ENCODE measurements at regions not wholly inside any gene's neighbourhood (a gene's known extent, or its start where the extent isn't known, plus 50 kb on each side); places are given as distances from the start of the nearest gene placed in this dataset.

DNA sequence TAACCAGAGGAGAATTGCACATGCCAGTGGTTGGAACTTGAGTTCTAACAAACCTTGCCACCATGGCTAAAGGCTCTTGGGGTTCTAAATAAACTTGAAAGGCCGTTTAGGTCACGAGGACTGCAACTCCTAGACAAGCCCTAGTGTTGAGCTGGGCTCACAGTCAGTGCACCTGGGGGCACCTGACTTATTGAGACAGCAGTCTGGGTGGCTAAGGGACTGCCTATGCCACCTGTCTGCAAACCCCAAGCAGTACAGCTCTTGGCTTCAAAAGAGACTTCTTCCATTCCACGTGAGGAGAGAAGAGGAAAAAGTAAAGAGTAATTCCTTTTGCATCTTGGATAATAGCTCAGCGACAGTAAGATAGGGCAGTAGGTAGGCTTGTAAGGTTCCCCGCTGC is 765.6 kb upstream of the FOXG1 start:
- no peak overlapping the region for H3K18ac ChIP-seq (ENCODE audit: low read depth, low read length)
- H3K4me3 ChIP-seq (ENCODE audit: insufficient read depth, low read depth, low read length) = no peak overlapping the region
- 8% methylated on average over 2 of the region's 5 CpGs; no CpG with 5 or more reads in 1 of the 2 experiments for WGBS, 2 experiments (ENCODE audit: extremely low coverage in 2 of 2, insufficient read length in 1 of 2)
- TF ChIP-seq CHD1 (IDR thresholded peaks at IDR 0.05; ENCODE audit: low read depth, low read length) = no peak
- TF ChIP-seq MAZ (IDR thresholded peaks at IDR 0.05; ENCODE audit: borderline replicate concordance, low read depth, low read length) = no peak
- no peak for TF ChIP-seq CEBPB (IDR thresholded peaks at IDR 0.05; ENCODE audit: low read depth, low read length)
- TF ChIP-seq, protein P1, sequence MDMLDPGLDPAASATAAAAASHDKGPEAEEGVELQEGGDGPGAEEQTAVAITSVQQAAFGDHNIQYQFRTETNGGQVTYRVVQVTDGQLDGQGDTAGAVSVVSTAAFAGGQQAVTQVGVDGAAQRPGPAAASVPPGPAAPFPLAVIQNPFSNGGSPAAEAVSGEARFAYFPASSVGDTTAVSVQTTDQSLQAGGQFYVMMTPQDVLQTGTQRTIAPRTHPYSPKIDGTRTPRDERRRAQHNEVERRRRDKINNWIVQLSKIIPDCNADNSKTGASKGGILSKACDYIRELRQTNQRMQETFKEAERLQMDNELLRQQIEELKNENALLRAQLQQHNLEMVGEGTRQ (IDR thresholded peaks at IDR 0.05; ENCODE audit: low read depth, low read length) = no peak
- TF ChIP-seq SMC3 (IDR thresholded peaks at IDR 0.05; ENCODE audit: low read depth, low read length) = no peak
- no peak for TF ChIP-seq BHLHE40 (IDR thresholded peaks at IDR 0.05; ENCODE audit: low read depth, low read length)
- no peak for TF ChIP-seq RFX5 (IDR thresholded peaks at IDR 0.05; ENCODE audit: low read depth, low read length)
- no peak for TF ChIP-seq RCOR1 (IDR thresholded peaks at IDR 0.05; ENCODE audit: insufficient replicate concordance, low read length)
- TF ChIP-seq, protein P2, sequence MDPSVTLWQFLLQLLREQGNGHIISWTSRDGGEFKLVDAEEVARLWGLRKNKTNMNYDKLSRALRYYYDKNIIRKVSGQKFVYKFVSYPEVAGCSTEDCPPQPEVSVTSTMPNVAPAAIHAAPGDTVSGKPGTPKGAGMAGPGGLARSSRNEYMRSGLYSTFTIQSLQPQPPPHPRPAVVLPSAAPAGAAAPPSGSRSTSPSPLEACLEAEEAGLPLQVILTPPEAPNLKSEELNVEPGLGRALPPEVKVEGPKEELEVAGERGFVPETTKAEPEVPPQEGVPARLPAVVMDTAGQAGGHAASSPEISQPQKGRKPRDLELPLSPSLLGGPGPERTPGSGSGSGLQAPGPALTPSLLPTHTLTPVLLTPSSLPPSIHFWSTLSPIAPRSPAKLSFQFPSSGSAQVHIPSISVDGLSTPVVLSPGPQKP (IDR thresholded peaks at IDR 0.05; ENCODE audit: borderline replicate concordance, low read depth, low read length) = no peak
- no peak for TF ChIP-seq FOS (IDR thresholded peaks at IDR 0.05; ENCODE audit: low read depth, low read length)
- no peak for TF ChIP-seq MXI1 (IDR thresholded peaks at IDR 0.05; ENCODE audit: borderline replicate concordance, low read depth, low read length)
- no peak for TF ChIP-seq MAFK (IDR thresholded peaks at IDR 0.05; ENCODE audit: low read depth, low read length)
- no peak for TF ChIP-seq NFE2L2 (IDR thresholded peaks at IDR 0.05; ENCODE audit: low read depth, low read length)
- TF ChIP-seq POLR2A (IDR thresholded peaks at IDR 0.05; ENCODE audit: low read depth, low read length) = no peak
- TF ChIP-seq, protein P3, sequence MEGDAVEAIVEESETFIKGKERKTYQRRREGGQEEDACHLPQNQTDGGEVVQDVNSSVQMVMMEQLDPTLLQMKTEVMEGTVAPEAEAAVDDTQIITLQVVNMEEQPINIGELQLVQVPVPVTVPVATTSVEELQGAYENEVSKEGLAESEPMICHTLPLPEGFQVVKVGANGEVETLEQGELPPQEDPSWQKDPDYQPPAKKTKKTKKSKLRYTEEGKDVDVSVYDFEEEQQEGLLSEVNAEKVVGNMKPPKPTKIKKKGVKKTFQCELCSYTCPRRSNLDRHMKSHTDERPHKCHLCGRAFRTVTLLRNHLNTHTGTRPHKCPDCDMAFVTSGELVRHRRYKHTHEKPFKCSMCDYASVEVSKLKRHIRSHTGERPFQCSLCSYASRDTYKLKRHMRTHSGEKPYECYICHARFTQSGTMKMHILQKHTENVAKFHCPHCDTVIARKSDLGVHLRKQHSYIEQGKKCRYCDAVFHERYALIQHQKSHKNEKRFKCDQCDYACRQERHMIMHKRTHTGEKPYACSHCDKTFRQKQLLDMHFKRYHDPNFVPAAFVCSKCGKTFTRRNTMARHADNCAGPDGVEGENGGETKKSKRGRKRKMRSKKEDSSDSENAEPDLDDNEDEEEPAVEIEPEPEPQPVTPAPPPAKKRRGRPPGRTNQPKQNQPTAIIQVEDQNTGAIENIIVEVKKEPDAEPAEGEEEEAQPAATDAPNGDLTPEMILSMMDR (conservative IDR thresholded peaks at IDR 0.05; ENCODE audit: low read depth, low read length) = no peak
- no peak for TF ChIP-seq RAD21 (IDR thresholded peaks at IDR 0.05; ENCODE audit: low read length)
- H3K4me2 ChIP-seq (ENCODE audit: low read depth, low read length) = no peak overlapping the region
- no peak overlapping the region for H3K4ac ChIP-seq (ENCODE audit: low read depth, low read length)
- H4K5ac ChIP-seq (ENCODE audit: low read depth, low read length) = no peak overlapping the region
- H3K9ac ChIP-seq (ENCODE audit: low read depth, low read length) = no peak overlapping the region
- no peak overlapping the region for H2AK5ac ChIP-seq (ENCODE audit: low read depth, low read length)
- no peaks in the 10 kb centered on the region for H3K36me3 ChIP-seq (ENCODE audit: control insufficient read depth, insufficient read depth, low read length)
- no peak overlapping the region for H2BK5ac ChIP-seq (ENCODE audit: low read depth, low read length, poor library complexity, severe bottlenecking)
- no peak overlapping the region for H4K91ac ChIP-seq (ENCODE audit: insufficient read depth, low read depth, low read length)
- no TSS peak for BruUV-seq (replicated peaks)
- dilution Hi-C loops (cut with HindIII; ENCODE audit: low sequenced_read_pairs, unreplicated experiment) (no loop called here), intact Hi-C loops (cut with micrococcal nuclease) (no loop called here), in situ Hi-C loops (cut with MboI; ENCODE audit: low sequenced_read_pairs) (no loop called here)
- no peak overlapping the region for H2AFZ ChIP-seq (replicated peaks; ENCODE audit: low read length, poor library complexity)
- DNase-seq (no peak), ATAC-seq (ENCODE audit: low read depth) (no peak)
- H3K27ac ChIP-seq (ENCODE audit: insufficient read depth, low read length) = no peak overlapping the region
- H2BK120ac ChIP-seq (ENCODE audit: low read depth, low read length) = no peak overlapping the region
- no peaks in the 10 kb centered on the region for H3K4me1 ChIP-seq (ENCODE audit: control insufficient read depth, insufficient read depth, low read length)
- H2AK9ac ChIP-seq (replicated peaks; ENCODE audit: low read depth, low read length, poor library complexity) = no peak overlapping the region
- H4K20me1 ChIP-seq (ENCODE audit: insufficient read depth, low read length) = no peaks in the 10 kb centered on the region
- no peak overlapping the region for H4K8ac ChIP-seq (ENCODE audit: low read depth in 2 of 2, low read length in 2 of 2)
- POLR2A ChIA-PET (ENCODE audit: unreplicated experiment) = no interaction called here
- H3K27me3 ChIP-seq (ENCODE audit: control insufficient read depth, insufficient read depth, low read length) = no peaks in the 10 kb centered on the region
- no peak overlapping the region for H3K23ac ChIP-seq (ENCODE audit: low read depth, low read length)
- H3K56ac ChIP-seq (ENCODE audit: extremely low read depth, insufficient read depth, low read length) = no peak overlapping the region
- H3K9me3 ChIP-seq (ENCODE audit: control insufficient read depth, insufficient read depth, low read length) = peaks cover 18% of the 10 kb centered on the region
- CTCF ChIA-PET = no interaction called here
- no peaks in the 10 kb centered on the region for H3K9me1 ChIP-seq (ENCODE audit: insufficient read depth, low read length)
- no peak overlapping the region for H3K14ac ChIP-seq (replicated peaks; ENCODE audit: low read depth, low read length)
- H3K79me1 ChIP-seq (ENCODE audit: low read depth in 1 of 2, low read length in 2 of 2) = no peaks in the 10 kb centered on the region
- H2BK20ac ChIP-seq (ENCODE audit: low read depth, low read length) = no peak overlapping the region
- no peak overlapping the region for H2BK15ac ChIP-seq (ENCODE audit: low read depth, low read length)

All from IMR-90 (cell line).